ENCODE measurements at regions not wholly inside any gene's neighbourhood (a gene's known extent, or its start where the extent isn't known, plus 50 kb on each side); places are given as distances from the start of the nearest gene placed in this dataset.

DNA sequence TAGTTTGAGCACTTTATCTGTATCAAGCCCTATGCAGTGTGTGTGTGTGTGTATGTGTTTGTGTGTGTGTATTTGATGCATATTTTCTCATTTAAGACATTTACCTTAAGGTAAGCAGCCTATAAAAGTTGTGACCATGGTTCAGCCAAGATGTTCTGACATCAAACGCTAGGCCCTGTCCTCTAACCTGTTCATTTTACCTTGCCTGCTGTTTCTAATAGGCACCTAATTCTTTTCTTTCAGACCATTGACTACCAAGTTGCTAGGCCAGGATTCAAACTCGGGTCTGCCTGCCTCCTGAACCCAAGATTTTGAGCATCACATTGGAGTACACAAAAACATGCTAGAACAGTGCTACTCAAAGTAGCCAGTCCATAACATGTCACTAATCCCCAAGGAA, 274.5 kb downstream of the PLK2 start:
- no peak for TF ChIP-seq EZH2 (IDR thresholded peaks at IDR 0.05; ENCODE audit: low read length, unreplicated experiment)
- no peak for TF ChIP-seq CTCF (conservative IDR thresholded peaks at IDR 0.05; ENCODE audit: low read depth, low read length)
- TF ChIP-seq EZH2phosphoT487 (IDR thresholded peaks at IDR 0.05; ENCODE audit: borderline replicate concordance, low read length) = no peak

Measured in PC-3 (cell line).